IPS-NIHi7 (cell line): ENCODE measurements at regions not wholly inside any gene's neighbourhood (a gene's known extent, or its start where the extent isn't known, plus 50 kb on each side); places are given as distances from the start of the nearest gene placed in this dataset.

Experiments
- DNase-seq: peaks from one replicate; pipeline ENCODE4 v3.0.0; 2012; ENCODE audit warnings: mixed read lengths; ENCODE audit errors: extremely low spot score

GRCh38 chr5:169448826-169449225 lies 134.7 kb upstream of the SPDL1 start:
- DNase-seq: no peak

- DNase-seq: no peak
Observed at GRCh38 chr5:169445191-169445590, 138.4 kb upstream of the SPDL1 start.

- no peak for DNase-seq
Observed at GRCh38 chr5:169442913-169443784, 140.4 kb upstream of the SPDL1 start.

- no peak for DNase-seq
Observed at GRCh38 chr5:169442403-169442874, 141.1 kb upstream of the SPDL1 start.

GRCh38 chr5:169440107-169440705 lies 139.3 kb upstream of the SLIT3 start:
- DNase-seq: no peak

- no peak for DNase-seq
Observed at GRCh38 chr5:169439362-169439761, 138.4 kb upstream of the SLIT3 start.

GRCh38 chr5:169435506-169436229 lies 134.7 kb upstream of the SLIT3 start:
- no peak for DNase-seq

- no peak for DNase-seq
Observed at GRCh38 chr5:169433221-169433651, 132.3 kb upstream of the SLIT3 start.

GRCh38 chr5:169431386-169431785 lies 130.4 kb upstream of the SLIT3 start:
- no peak for DNase-seq

GRCh38 chr5:169430671-169431070 lies 129.7 kb upstream of the SLIT3 start:
- DNase-seq: no peak

- no peak for DNase-seq
Observed at GRCh38 chr5:169429044-169429443, 128.1 kb upstream of the SLIT3 start.

- no peak for DNase-seq
Observed at GRCh38 chr5:169426784-169427183, 125.8 kb upstream of the SLIT3 start.

- no peak for DNase-seq
Observed at GRCh38 chr5:169424670-169425378, 123.9 kb upstream of the SLIT3 start.

- DNase-seq: no peak
Observed at GRCh38 chr5:169424279-169424655, 123.3 kb upstream of the SLIT3 start.

GRCh38 chr5:169423580-169424278 lies 122.8 kb upstream of the SLIT3 start:
- no peak for DNase-seq

GRCh38 chr5:169422087-169422486 lies 121.1 kb upstream of the SLIT3 start:
- DNase-seq: no peak

GRCh38 chr5:169421677-169422076 lies 120.7 kb upstream of the SLIT3 start:
- DNase-seq: no peak

- DNase-seq: no peak
Observed at GRCh38 chr5:169417676-169418075, 116.7 kb upstream of the SLIT3 start.

GRCh38 chr5:169416583-169417196 lies 115.8 kb upstream of the SLIT3 start:
- DNase-seq: peak; percentile 54

GRCh38 chr5:169415948-169416347 lies 115.0 kb upstream of the SLIT3 start:
- DNase-seq: no peak

GRCh38 chr5:169415371-169415770 lies 114.4 kb upstream of the SLIT3 start:
- no peak for DNase-seq
